Suprapubic skin (tissue), 4 donors: ENCODE measurements at regions not wholly inside any gene's neighbourhood (a gene's known extent, or its start where the extent isn't known, plus 50 kb on each side); places are given as distances from the start of the nearest gene placed in this dataset.

ENCODE experiments used
- DNase-seq, 2 donors: peaks; one replicate each; pipeline ENCODE4 v3.0.0-alpha.2; 2019; ENCODE audit warnings: low spot score in 2 of 2
- H3K27ac ChIP-seq: fragments of 200-600 bp; sonication (generic); one replicate; pipeline ENCODE4 v1.5.1; 2019
- H3K27me3 ChIP-seq: fragments of 200-600 bp; sonication (generic); one replicate; pipeline ENCODE4 v1.5.1; 2019
- H3K36me3 ChIP-seq: fragments of 200-600 bp; sonication (generic); one replicate; pipeline ENCODE4 v1.5.1; 2019
- H3K4me1 ChIP-seq: fragments of 200-600 bp; sonication (generic); one replicate; pipeline ENCODE4 v1.5.1; 2019
- H3K4me3 ChIP-seq: fragments of 200-600 bp; sonication (generic); one replicate; pipeline ENCODE4 v1.5.1; 2019; ENCODE audit warnings: mild to moderate bottlenecking
- H3K9me3 ChIP-seq: fragments of 200-600 bp; sonication (generic); one replicate; pipeline ENCODE4 v1.5.1; 2019
- EP300 ChIP-seq: sonication (generic); formaldehyde crosslinking; IDR thresholded peaks from one replicate; pipeline ENCODE4 v1.6.1; 2017; ENCODE audit warnings: antibody characterized with exemption
- POLR2A ChIP-seq, 2 donors: fragments of 450-650 bp; IDR thresholded peaks; one replicate each; pipeline ENCODE4 v1.6.1; 2017; ENCODE audit warnings: antibody characterized with exemption in 2 of 2, mild to moderate bottlenecking in 2 of 2, moderate library complexity in 2 of 2
- POLR2AphosphoS5 ChIP-seq, 3 donors: sonication (generic); formaldehyde crosslinking; IDR thresholded peaks; one replicate each; pipeline ENCODE4 v1.6.1; 2017; ENCODE audit warnings: antibody characterized with exemption in 3 of 3
- WGBS: methylation state at CpG from one replicate; pipeline ENCODE4 v1.1.5; 2018; 5-methylcytosine and 5-hydroxymethylcytosine counted together

- H3K4me3 ChIP-seq: no peak overlapping the region
Observed at GRCh38 chr7:76149847-76150691, 51.6 kb upstream of the SRRM3 start.

More at GRCh38 chr7:76149847-76150691, 51.6 kb upstream of the SRRM3 start:
- DNase-seq: no peak
- WGBS: 75% methylated on average over 13 of the region's 53 CpGs
- H3K36me3 ChIP-seq: no peaks in the 10 kb centered on the region
- no peak overlapping the region for H3K27ac ChIP-seq
- H3K27me3 ChIP-seq: peaks cover 8% of the 10 kb centered on the region
- no peaks in the 10 kb centered on the region for H3K4me1 ChIP-seq
- no peaks in the 10 kb centered on the region for H3K9me3 ChIP-seq
- TF ChIP-seq EP300 (no peak), POLR2AphosphoS5 (IDR thresholded peaks at IDR 0.05) (no peak), POLR2A (IDR thresholded peaks at IDR 0.05) (no peak)
